ENCODE measurements at regions not wholly inside any gene's neighbourhood (a gene's known extent, or its start where the extent isn't known, plus 50 kb on each side); places are given as distances from the start of the nearest gene placed in this dataset.
"Not testable (repeated sequence)": the region's sequence is repeated elsewhere in the genome, so short reads cannot be mapped to it uniquely, and the experiment has no call there.

DNA sequence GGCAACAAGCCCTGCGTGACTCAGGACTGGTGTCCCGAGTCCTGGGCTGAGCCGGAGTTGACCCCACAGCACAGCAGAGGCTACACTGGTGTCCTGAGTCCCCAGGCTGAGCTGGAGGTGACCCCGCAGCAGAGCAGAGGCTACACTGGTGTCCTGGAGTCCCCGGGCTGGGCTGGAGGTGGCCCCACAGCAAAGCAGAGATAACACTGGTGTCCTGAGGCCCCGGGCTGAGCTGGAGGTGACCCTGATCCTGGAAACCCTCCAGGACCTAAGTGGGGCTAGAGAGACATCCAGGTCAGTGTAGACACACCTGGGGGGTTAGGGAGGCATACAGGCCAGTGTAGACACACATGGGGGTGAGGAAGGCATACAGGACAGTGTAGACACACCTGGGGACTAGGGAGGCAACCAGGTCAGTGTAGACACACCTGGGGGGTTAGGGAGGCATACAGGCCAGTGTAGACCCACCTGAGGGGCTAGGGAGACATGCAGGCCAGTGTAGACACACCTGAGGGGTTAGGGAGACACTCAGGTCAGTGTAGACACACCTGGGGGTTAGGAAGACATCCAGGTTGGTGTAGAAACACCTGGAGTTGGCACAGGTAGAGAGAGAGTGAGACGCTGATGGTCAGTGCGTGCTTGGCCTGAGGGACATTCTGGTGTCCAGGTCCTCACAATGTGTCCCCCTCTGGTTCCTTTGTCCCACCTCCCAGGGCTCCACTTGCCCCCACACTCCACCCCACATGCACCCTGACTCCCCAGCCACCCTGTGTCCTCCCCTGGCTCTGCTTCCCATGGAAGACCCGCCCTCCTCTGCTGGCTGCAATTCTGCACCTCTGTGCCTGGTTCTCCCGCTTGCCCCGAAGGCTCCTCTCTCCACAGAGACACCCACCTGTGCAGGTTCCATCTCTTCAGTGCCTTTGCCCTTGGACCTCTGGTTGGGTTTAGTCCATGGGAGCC, 321.6 kb upstream of the SFSWAP start:
- no peak for DNase-seq (ENCODE audit: low read depth, low spot score)

GRCh38 chr12:131390412-131391334, 320.2 kb upstream of the SFSWAP start:
- no peak for DNase-seq (ENCODE audit: low read depth, low spot score)

DNA sequence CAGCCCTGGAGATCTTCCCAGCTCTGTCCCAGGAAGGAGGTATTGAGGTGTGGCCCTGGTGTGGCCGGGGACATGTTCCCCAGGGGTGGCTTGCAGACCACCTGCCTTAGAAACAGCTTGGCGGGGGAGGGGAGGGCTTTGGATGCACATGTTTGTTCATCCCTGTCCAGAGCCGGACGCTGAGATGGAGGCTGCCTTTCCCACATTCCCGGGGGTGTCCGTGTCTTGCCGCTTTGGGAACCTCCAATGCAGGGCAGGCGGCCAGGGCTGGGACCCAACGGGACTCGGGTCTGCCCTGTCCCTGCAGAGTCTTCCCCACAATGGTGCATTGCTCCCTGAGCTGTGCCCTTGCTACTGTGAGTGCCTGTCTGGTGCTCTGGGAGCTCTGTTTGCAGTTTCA, 319.5 kb upstream of the SFSWAP start:
- DNase-seq (ENCODE audit: low read depth, low spot score), result no peak

GRCh38 chr12:131394752-131395151, 316.1 kb upstream of the SFSWAP start:
- DNase-seq (ENCODE audit: low read depth, low spot score), result not testable (repeated sequence)

DNA sequence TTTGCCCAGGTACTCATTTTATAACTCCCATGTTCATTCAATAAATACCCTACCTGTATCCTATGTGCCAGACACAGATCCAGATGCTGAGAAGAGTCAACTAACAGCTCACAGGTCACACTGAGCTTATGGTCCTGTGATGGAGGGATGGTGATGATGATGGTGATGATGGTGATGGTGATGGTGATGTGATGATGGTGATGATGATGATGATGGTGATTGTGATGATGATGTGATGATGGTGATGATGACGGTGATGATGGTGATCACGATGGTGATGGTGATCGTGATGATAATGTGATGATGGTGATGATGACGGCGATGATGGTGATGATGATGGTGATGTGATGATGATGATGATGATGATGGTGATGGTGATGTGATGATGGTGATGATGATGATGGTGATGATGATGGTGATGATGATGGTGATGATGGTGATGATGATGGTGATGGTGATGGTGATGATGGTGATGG, 315.6 kb upstream of the SFSWAP start:
- not testable (repeated sequence) for DNase-seq (ENCODE audit: low read depth, low spot score)

DNA sequence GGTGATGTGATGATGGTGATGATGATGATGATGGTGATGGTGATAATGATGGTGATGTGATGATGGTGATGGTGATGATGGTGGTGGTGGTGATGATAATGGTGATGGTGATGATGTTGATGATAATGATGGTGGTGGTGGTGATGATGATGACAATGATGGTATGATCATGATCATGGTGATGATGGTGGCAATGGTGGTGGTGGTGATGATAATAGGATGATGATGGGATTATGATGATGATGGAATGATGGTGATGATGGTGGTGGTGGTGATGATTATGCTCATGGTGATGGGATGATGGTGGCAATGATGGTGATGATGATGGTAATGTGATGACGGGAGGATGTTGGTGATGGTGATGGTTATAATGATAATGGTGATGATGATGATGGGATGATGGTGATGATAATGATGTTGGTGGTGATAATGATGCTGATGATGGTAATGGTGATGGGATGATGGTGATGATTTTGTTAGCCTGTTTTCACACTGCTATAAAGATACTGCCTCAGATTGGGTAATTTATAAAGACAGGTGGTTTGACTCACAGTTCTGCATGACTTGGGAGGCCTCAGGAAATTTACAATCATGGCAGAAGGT, 314.8 kb upstream of the SFSWAP start:
- no peak for DNase-seq (ENCODE audit: low read depth, low spot score)

DNA sequence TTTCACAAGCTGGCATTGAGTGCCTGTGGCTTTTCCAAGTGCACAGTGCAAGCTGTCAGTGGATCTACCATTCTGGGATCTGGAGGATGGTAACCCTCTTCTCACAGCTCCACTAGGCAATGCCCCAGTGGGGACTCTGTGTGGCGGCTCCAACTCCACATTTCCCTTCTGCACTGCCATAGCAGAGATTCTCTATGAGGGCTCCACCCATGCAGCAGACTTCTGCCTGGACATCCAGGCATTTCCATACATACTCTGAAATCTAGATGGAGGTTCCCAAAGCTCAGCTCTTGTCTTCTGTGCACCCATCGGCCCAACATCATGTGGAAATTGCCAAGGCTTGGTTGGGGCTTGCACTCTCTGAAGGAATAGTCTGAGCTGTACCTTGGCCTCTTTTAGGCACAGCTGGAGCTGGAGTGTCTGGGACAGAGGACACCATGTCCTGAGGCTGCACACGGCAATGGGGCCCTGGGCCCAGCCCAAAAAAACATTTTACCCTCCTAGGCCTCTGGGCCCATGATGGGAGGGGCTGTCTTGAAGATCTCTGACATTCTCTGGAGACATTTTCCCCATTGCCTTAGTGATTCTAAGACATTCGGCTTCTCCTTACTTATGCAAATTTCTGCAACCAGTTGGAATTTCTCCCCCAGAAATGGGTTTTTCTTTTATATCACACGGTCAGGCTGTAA, 313.3 kb upstream of the SFSWAP start:
- no peak for DNase-seq (ENCODE audit: low read depth, low spot score)

DNA sequence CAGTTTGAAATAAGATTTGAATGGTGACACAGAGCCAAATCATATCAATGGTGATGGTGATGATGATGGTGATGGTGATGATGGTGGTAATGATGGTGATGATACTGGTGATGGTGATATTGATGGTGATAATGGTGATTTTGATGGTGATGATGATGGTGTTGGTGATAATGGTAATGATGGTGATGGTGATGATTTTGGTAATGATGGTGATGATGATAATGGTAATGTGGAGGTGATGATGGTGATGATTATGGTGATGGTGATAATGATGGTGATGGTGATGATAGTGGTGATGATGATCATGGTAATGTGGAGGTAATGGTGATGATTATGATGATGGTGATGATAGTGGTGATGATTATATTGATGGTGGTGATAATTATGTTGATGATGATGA, 311.9 kb upstream of the SFSWAP start:
- DNase-seq (ENCODE audit: low read depth, low spot score), result no peak

DNA sequence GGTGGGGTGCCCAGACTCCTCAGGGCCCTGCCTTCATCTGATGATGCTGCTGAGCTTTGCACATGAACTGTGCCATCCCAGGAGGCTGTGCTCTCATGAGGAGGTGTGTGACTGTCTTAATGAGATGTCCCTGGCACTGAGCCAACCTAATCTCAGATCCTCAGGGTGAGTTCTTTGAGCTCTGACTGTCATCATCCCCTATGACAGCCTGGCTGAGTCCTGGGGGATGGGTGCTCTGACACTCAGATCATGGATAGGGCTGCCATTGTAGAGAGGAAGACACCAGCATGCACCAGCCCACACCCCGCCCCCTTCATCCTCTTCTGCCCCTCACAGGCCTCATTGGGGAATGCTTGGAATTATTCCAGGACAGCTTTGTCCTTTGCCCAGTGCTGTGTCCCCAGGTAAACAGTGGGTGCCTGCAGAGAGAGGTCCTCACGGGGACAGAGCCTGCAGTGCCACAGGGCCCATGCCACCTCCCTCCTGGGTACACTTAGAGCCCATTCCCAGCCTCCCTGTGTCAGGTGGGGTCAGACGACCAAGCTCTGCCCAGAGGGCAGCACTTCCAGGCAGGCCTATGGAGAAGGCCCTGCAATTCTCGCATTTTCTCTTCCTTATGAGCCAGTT, 310.1 kb upstream of the SFSWAP start:
- not testable (repeated sequence) for DNase-seq (ENCODE audit: low read depth, low spot score)

DNA sequence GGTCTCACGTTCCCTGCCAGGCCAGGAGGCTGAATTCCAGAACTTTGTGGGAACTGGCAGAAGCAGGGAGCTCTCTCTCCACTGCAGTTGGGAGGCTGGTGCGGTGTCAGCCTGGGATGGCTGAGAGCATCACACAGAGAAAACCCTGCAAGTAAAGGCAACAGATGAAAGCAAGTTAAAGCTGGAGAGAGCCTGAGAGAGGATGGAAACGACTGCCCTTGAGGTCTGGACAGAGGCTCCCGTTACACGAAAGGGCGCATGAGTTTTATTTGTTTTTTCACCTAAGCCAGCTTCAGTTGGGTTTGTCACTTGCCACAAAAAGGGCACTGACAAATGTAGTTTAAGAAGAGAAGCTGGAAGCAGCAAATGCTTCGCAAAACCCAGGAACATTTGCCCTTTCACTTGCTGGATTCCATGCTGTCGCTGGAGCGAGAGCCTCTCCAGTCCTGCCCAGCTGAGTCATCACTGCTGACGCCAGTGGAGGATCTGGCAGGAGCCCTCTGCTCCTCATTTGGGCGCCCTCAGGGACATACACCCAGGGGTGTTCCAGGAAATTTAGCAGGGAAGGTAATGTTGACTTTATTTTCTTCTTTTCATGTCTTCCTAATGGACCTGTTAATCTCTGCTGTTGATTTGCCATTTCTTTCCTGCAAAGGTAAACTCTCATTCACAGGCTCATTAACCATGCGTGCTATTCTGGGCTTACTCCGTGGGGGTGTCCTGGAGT, 308.8 kb upstream of the SFSWAP start:
- not testable (repeated sequence) for DNase-seq (ENCODE audit: low read depth, low spot score)

DNA sequence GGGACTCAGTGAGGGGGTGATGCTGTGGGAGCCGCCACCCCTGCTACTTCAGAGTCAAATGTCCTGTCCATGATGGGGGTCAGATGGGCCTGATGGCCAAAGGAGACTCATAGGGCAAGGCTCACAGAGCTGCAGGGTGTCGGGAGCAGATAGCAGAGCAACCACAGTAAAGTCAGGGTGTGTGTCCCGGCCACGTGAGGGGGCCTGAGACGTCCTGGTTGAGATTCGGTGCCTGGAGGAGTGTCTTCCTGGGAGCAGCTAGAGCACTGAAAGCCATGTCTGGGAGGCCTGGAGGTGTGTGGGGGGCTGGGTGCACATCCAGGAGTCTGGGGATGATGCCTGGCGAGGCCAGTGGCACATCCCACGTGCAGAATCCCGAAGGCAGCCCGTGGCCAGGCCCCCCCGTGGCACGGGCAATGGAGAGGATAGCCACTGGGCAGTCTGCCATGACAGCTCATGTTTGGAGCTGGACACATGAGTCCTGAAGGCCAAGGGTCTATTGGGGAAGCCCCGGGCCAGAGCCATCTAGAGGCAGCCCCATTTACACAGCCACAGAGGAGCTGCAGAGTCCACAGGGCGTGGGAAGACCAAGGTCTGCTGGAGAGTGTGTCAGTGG, 308.0 kb upstream of the SFSWAP start:
- DNase-seq (ENCODE audit: low read depth, low spot score), result no peak

DNA sequence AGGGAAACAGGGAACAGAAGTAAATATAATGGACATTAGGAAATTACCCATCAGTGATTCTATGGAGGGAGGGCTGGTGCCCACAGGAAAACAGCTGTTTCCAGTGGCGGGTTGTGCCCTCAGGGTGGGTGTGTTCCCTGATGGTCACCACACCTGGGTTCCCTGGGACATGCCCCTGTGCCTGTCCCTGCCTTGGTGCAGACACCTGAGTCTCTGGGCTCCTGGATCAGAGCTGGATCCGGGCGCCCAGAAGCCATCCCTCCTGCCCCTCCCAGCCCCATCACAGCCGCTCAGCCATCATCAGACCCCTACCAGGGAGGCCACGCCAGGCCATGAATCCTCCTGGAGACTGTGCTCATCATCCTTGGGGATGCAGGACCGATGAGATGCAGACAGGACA, 307.2 kb upstream of the SFSWAP start:
- no peak for DNase-seq (ENCODE audit: low read depth, low spot score)

DNA sequence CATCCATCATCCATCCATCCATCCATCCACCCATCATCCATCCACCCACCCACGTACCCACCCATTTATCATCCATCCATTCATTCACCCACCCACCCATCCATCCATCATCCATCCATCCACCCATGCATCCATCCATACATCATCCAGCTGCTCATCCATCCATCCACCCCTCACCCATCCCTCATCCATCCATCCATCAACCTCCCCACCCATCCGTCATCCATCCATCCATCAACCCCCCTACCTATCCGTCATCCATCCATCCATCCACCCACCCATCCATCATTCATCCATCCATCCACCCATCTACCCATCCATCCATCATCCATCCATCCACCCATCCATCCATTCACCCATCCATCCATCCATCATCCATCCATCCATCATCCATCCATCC, 306.2 kb upstream of the SFSWAP start:
- no peak for DNase-seq (ENCODE audit: low read depth, low spot score)

DNA sequence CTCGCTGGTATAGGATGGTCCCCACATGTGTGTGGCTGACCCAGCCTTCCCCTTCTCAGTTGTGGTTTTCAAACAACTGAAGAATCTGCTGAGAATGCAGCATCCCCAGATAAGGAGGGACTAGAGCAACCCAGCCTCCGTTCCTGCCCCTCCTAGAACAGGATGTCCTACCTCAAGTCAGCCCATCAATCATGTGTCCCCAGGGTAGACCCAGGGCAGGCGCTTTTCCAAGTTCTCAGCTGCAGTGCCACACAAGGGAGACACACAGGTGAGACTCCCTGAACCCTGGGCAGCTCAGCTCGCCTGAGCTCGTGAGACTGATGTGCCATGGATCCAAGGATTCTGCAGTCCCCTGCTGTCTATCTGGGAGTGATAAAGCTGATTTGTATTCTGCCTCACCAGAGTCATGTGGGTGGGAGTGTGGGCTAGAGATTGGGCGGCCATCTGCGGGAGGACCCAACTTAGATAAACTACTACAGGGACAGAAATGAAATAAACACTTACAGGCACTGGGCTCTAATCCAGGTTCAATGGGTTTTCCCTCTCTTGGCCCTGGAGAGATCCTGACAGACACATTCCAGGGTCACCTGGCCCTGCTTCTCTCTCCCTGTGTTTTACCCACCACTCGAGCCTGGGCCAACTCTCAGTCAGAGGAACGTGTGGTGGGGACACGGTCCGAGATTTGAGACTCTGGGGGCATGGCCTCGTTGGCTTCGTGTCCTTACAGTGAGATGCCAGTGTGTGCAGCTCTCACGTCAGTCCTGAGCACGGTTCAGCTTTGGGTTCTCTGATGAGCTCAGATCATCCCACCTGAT, 303.5 kb upstream of the SFSWAP start:
- no peak for DNase-seq (ENCODE audit: low read depth, low spot score)

GRCh38 chr12:131408036-131408365, 302.9 kb upstream of the SFSWAP start:
- DNase-seq (ENCODE audit: low read depth, low spot score), result no peak

GRCh38 chr12:131408484-131408883, 302.4 kb upstream of the SFSWAP start:
- no peak for DNase-seq (ENCODE audit: low read depth, low spot score)

DNA sequence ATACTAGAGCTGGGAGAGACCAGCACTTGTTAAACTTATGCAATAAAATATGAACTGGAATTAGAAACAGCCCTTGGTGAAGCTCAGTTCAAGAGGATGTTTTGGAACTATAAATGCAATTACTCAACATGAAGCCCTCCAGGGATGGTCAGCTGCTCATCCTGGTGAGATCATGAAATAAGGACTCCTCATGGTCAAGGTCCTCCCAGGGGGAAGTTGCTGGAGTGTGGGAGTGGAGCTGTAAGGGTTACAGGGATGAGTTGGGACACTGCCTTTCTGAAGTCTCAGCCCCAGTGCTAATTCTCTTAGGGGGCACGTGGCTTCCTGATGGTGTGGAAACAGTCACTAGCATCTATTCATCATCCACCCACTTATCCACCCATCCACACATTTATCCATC, 301.7 kb upstream of the SFSWAP start:
- DNase-seq (ENCODE audit: low read depth, low spot score), result no peak

GRCh38 chr12:131411827-131412226, 299.1 kb upstream of the SFSWAP start:
- DNase-seq (ENCODE audit: low read depth, low spot score), result not testable (repeated sequence)

DNA sequence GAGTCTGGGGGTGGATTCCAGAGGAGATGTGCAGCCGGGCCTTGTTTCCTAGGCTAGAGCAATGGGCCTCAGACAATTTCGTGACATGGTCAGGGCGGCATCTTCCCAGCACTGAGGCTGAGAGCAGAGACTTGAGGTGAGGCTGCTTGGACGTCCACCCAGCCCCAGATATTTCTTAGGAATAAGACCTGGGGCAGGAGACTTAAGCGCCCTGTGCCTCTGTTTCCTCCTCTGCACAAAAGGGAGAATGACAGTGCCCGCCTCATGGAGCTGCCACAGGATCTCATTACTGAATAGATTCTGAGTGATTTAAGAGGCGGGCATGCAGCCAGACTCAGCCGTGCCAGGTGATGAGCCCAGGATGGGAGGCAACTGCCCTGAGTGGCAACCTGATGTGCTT, 297.9 kb upstream of the SFSWAP start:
- no peak for DNase-seq (ENCODE audit: low read depth, low spot score)
